ENCODE measurements at regions not wholly inside any gene's neighbourhood (a gene's known extent, or its start where the extent isn't known, plus 50 kb on each side); places are given as distances from the start of the nearest gene placed in this dataset.

- TF ChIP-seq RERE (CRISPR knock-in tag; IDR thresholded peaks at IDR 0.05; ENCODE audit: low read depth) (no peak), ELF4 (CRISPR knock-in tag; IDR thresholded peaks at IDR 0.05; ENCODE audit: borderline replicate concordance) (no peak), ARID4A (CRISPR knock-in tag; IDR thresholded peaks at IDR 0.05; ENCODE audit: borderline replicate concordance) (0 out of 2 replicates have a peak, but pooled peaks have one; percentile 23), NRL (CRISPR knock-in tag; IDR thresholded peaks at IDR 0.05; ENCODE audit: borderline replicate concordance) (no peak), XRCC5 (optimal IDR thresholded peaks at IDR 0.05; ENCODE audit: low read length) (no peak), ZBTB8A (CRISPR knock-in tag; IDR thresholded peaks at IDR 0.05; ENCODE audit: borderline replicate concordance, low read depth) (no peak), ZNF740 (CRISPR knock-in tag; IDR thresholded peaks at IDR 0.05) (no peak), JDP2 (CRISPR knock-in tag; IDR thresholded peaks at IDR 0.05; ENCODE audit: borderline replicate concordance) (no peak), MNT (IDR thresholded peaks at IDR 0.05) (no peak), KDM4B (CRISPR knock-in tag; IDR thresholded peaks at IDR 0.05) (no peak), HOXA3 (CRISPR knock-in tag; IDR thresholded peaks at IDR 0.05) (no peak), HCFC1 (IDR thresholded peaks at IDR 0.05; ENCODE audit: low read depth, low read length) (no peak), ZNF276 (CRISPR knock-in tag; IDR thresholded peaks at IDR 0.05; ENCODE audit: low read depth) (no peak), ATF7-NPFF (CRISPR knock-in tag; IDR thresholded peaks at IDR 0.05; ENCODE audit: low read depth) (no peak), ZSCAN31 (CRISPR knock-in tag; IDR thresholded peaks at IDR 0.05; ENCODE audit: low read depth) (no peak)
Measured at GRCh38 chr20:22465622-22466446, 118.5 kb downstream of the FOXA2 start (continued).

Measured in HepG2 (cell line).